Islet precursor cell (in vitro differentiated cells): ENCODE measurements at regions not wholly inside any gene's neighbourhood (a gene's known extent, or its start where the extent isn't known, plus 50 kb on each side); places are given as distances from the start of the nearest gene placed in this dataset.

ENCODE experiments used
- DNase-seq: peaks from one replicate; pipeline ENCODE4 v3.0.0-alpha.2; 2018

GRCh38 chr2:217399291-217399690 is 539.4 kb upstream of the TNP1 start:
- no peak for DNase-seq

- no peak for DNase-seq
These were observed 539.0 kb upstream of the TNP1 start for GRCh38 chr2:217398860-217399259.

- no peak for DNase-seq
These were observed 538.2 kb upstream of the TNP1 start for GRCh38 chr2:217398101-217398500.

GRCh38 chr2:217396586-217396985 is 536.7 kb upstream of the TNP1 start:
- no peak for DNase-seq

- DNase-seq: no peak
These were observed 536.3 kb upstream of the TNP1 start for GRCh38 chr2:217396165-217396564.

GRCh38 chr2:217394510-217395351 is 534.9 kb upstream of the TNP1 start:
- DNase-seq: no peak

- DNase-seq: no peak
These were observed 533.7 kb upstream of the TNP1 start for GRCh38 chr2:217393585-217394032.

- no peak for DNase-seq
These were observed 533.2 kb upstream of the TNP1 start for GRCh38 chr2:217392930-217393584.

- no peak for DNase-seq
These were observed 528.0 kb upstream of the TNP1 start for GRCh38 chr2:217387776-217388387.

GRCh38 chr2:217386041-217386440 is 526.2 kb upstream of the TNP1 start:
- DNase-seq: no peak

- no peak for DNase-seq
These were observed 523.8 kb upstream of the TNP1 start for GRCh38 chr2:217383620-217384019.

- DNase-seq: no peak
These were observed 522.9 kb upstream of the TNP1 start for GRCh38 chr2:217382794-217383193.

- no peak for DNase-seq
These were observed 519.9 kb upstream of the TNP1 start for GRCh38 chr2:217379807-217380206.

GRCh38 chr2:217372794-217373193 is 512.9 kb upstream of the TNP1 start:
- DNase-seq: no peak

GRCh38 chr2:217371781-217372213 is 511.9 kb upstream of the TNP1 start:
- no peak for DNase-seq

GRCh38 chr2:217370391-217370790 is 510.5 kb upstream of the TNP1 start:
- peak; percentile 85 for DNase-seq

GRCh38 chr2:217367464-217367863 is 507.6 kb upstream of the TNP1 start:
- DNase-seq: no peak

- DNase-seq: peak; percentile 87
These were observed 507.1 kb upstream of the TNP1 start for GRCh38 chr2:217366966-217367365.

- DNase-seq: no peak
These were observed 506.5 kb upstream of the TNP1 start for GRCh38 chr2:217366266-217366895.

- DNase-seq: no peak
These were observed 505.8 kb upstream of the TNP1 start for GRCh38 chr2:217365656-217366055.

GRCh38 chr2:217364224-217364623 is 504.4 kb upstream of the TNP1 start:
- no peak for DNase-seq

- no peak for DNase-seq
These were observed 503.6 kb upstream of the TNP1 start for GRCh38 chr2:217363470-217363869.

- no peak for DNase-seq
These were observed 502.8 kb upstream of the TNP1 start for GRCh38 chr2:217362710-217363109.
